ENCODE measurements at regions not wholly inside any gene's neighbourhood (a gene's known extent, or its start where the extent isn't known, plus 50 kb on each side); places are given as distances from the start of the nearest gene placed in this dataset.
A peak's percentile ranks its signal among the peaks of the same experiment; 100 is the strongest.

GRCh38 chr7:115559877-115560276, 470.7 kb downstream of the TFEC start (continued):
- TF ChIP-seq HMBOX1 (IDR thresholded peaks at IDR 0.05): no peak
- TF ChIP-seq KDM5B (IDR thresholded peaks at IDR 0.05; ENCODE audit: insufficient replicate concordance, low read depth, low read length): no peak

- intact Hi-C loops (cut with micrococcal nuclease): no loop called here
- no peak for TF ChIP-seq ZBTB11 (CRISPR knock-in tag; IDR thresholded peaks at IDR 0.05)
- no peak for TF ChIP-seq RBFOX2 (IDR thresholded peaks at IDR 0.05; ENCODE audit: low read depth, low read length)
- TF ChIP-seq ID3 (CRISPR knock-in tag; IDR thresholded peaks at IDR 0.05): no peak
- TF ChIP-seq ID3 (tag; IDR thresholded peaks at IDR 0.05): no peak
- TF ChIP-seq CEBPB (tag; IDR thresholded peaks at IDR 0.05): peak; percentile 45; the same call in 1 of the 2 replicates
- no peak for TF ChIP-seq NBN (IDR thresholded peaks at IDR 0.05; ENCODE audit: low read depth)
- TF ChIP-seq ZNF57 (CRISPR knock-in tag; IDR thresholded peaks at IDR 0.05): no peak
- ATAC-seq (no peak), FAIRE-seq (no peak), DNase-seq (ENCODE audit: extremely low read depth in 1 of 4, low spot score in 3 of 4) (no peak)
- ChIA-PET CTCF (ENCODE audit: low intra/inter-chr PET ratio) (no interaction called here), POLR2A (no interaction called here)
- H3K27me3 ChIP-seq (ENCODE audit: control insufficient read depth in 2 of 2, insufficient read depth in 2 of 2, low read length in 2 of 2): no peaks in the 10 kb centered on the region
- H3K79me2 ChIP-seq (ENCODE audit: control insufficient read depth, insufficient read depth, low read length): no peaks in the 10 kb centered on the region
- 0% methylated on average over 1 of the region's 1 CpG for WGBS (ENCODE audit: insufficient coverage, low coverage, missing lambda C conversion rate)
- no peak overlapping the region for H2AFZ ChIP-seq (ENCODE audit: low read depth, low read length)
- no peaks in the 10 kb centered on the region for H3K9me3 ChIP-seq (replicated peaks; ENCODE audit: control insufficient read depth, insufficient read depth, low read depth, low read length)
- in situ Hi-C loops (cut with MboI): no loop called here
- H3K9ac ChIP-seq (ENCODE audit: insufficient read depth in 1 of 2, low read depth in 2 of 2, low read length in 2 of 2): no peak overlapping the region
- H3K9me1 ChIP-seq (ENCODE audit: control insufficient read depth, insufficient read depth, low read length): no peaks in the 10 kb centered on the region
- no peaks in the 10 kb centered on the region for H4K20me1 ChIP-seq (replicated peaks; ENCODE audit: control insufficient read depth, insufficient read depth, low read length)
- no peaks in the 10 kb centered on the region for H3K4me1 ChIP-seq (replicated peaks in 1 of 2; ENCODE audit: control insufficient read depth in 2 of 2, insufficient read depth in 2 of 2, low read length in 2 of 2)
- no peak overlapping the region for H3K4me3 ChIP-seq
- no peak overlapping the region for H3K27ac ChIP-seq (ENCODE audit: extremely low read depth, low read depth, low read length)
- no peaks in the 10 kb centered on the region for H3K36me3 ChIP-seq (ENCODE audit: control insufficient read depth, insufficient read depth, low read length)
- H3K4me2 ChIP-seq (ENCODE audit: insufficient read depth, low read length): no peak overlapping the region
- BruUV-seq (replicated peaks): no TSS peak
These were observed 472.4 kb downstream of the TFEC start for GRCh38 chr7:115558161-115558560.
